ENCODE measurements at regions not wholly inside any gene's neighbourhood (a gene's known extent, or its start where the extent isn't known, plus 50 kb on each side); places are given as distances from the start of the nearest gene placed in this dataset.

GRCh38 chr4:108322497-108322896, 153.8 kb upstream of the LEF1 start:
- TF ChIP-seq POLR2A (IDR thresholded peaks at IDR 0.05; ENCODE audit: low read depth, low read length) = no peak
- FAIRE-seq = no peak

GRCh38 chr4:108320061-108320460, 151.3 kb upstream of the LEF1 start:
- no peak for TF ChIP-seq POLR2A (IDR thresholded peaks at IDR 0.05; ENCODE audit: low read depth, low read length)
- FAIRE-seq = no peak

More at GRCh38 chr4:108322497-108322896, 153.8 kb upstream of the LEF1 start:
- no peak for DNase-seq (ENCODE audit: insufficient read length, low spot score)

GRCh38 chr4:108317377-108317776, 148.6 kb upstream of the LEF1 start:
- DNase-seq (ENCODE audit: insufficient read length, low spot score) = no peak
- no peak for FAIRE-seq
- TF ChIP-seq POLR2A (IDR thresholded peaks at IDR 0.05; ENCODE audit: low read depth, low read length) = no peak

More at GRCh38 chr4:108320061-108320460, 151.3 kb upstream of the LEF1 start:
- DNase-seq (ENCODE audit: insufficient read length, low spot score) = no peak

GRCh38 chr4:108315694-108316093, 147.0 kb upstream of the LEF1 start:
- TF ChIP-seq POLR2A (IDR thresholded peaks at IDR 0.05; ENCODE audit: low read depth, low read length) = no peak
- no peak for DNase-seq (ENCODE audit: insufficient read length, low spot score)
- no peak for FAIRE-seq

- no peak for TF ChIP-seq POLR2A (IDR thresholded peaks at IDR 0.05; ENCODE audit: low read depth, low read length)
- no peak for DNase-seq (ENCODE audit: insufficient read length, low spot score)
- FAIRE-seq = no peak
Observed at GRCh38 chr4:108314900-108315589, 146.3 kb upstream of the LEF1 start.

DNA sequence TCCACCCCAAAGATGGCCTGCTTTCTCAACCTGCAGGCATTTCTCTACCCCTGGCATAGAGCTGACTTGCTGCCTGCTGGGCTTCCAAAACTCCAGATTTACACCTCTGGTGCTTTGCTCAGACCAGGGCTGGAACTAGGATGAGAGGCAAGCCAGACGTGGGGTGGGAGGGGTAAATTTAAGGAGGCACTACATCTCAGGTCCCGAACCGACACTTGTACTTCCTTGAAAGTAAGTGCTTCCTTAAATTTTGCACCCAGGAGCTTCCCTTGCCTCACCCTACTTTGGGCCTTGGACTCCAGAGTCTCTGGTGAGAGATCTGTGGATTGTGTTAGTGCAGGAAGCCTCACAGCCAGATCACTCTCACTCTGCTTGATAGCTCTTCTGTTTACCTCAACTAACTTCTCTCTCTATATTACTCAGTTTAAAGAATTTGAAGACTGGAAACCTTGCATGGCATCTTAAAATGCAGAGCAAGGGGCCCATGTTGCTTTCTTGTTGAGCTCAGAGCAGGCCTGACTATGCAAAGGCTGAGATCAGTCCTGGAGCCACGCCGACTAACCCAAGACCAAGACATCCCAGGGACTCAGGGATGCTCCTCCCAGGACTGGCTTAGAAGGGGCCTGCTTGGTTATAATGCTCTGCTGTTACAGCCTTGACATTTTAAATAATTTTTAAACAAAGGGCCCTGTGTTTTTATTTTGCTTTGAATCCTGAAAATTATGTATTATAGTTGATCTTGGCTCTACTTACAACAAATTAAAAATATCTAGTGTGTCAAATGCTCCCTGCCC, 145.0 kb upstream of the LEF1 start:
- DNase-seq (ENCODE audit: insufficient read length, low spot score) = no peak
- no peak for TF ChIP-seq POLR2A (IDR thresholded peaks at IDR 0.05; ENCODE audit: low read depth, low read length)
- no peak for FAIRE-seq

DNA sequence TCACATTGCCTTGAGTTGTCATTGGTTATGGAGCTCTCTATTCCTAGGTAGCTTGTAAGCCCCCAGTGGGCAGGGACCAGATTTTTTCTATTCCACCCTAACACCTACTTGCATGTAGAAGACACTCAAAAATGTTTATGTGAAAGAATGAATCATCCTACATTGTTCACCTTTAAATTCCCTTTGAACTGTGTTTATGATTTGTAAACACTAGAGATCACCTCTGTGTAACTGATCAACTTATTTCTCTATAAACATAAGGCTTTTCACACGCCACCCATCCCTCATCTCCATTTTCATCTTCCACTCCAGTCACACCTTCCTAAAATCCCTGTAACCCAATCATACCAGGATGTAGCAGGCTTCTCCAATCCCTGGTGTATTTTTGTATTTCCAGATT, 142.6 kb upstream of the LEF1 start:
- FAIRE-seq (no peak), DNase-seq (ENCODE audit: insufficient read length, low spot score) (no peak)
- TF ChIP-seq POLR2A (IDR thresholded peaks at IDR 0.05; ENCODE audit: low read depth, low read length) = no peak

DNA sequence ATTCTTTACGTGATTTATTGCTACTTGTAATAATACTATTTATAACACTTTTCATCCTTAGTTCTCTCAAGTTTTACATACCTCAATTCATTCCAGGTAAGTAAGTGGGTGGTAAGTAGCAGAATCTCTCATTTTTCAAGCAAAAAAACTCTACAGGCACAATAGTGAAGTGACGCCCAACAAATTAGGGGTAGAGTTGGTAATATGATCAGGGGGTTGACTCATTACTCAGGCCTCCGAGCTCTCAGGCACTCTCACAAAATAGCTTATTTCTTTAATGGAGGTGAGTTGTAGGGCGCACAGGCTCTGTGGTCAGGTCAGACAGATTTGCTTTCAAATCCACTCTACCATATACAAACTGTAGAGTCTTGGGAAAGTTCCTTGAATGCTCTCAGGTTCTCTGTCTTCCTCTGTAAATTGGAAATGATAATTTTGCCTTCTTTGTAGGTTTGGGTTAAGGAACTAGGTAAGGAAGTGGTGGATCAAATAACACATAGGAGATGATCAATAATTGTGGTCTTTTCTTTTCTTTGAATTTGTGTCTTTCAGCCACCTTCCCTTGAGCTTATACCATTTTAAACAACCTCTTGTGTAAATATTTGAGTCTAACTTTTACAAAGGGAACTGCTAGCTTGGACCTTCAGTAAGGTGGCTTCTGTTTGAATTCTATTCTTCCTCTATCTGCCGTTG, 134.9 kb upstream of the LEF1 start:
- FAIRE-seq = no peak
- no peak for DNase-seq (ENCODE audit: insufficient read length, low spot score)
- TF ChIP-seq POLR2A (IDR thresholded peaks at IDR 0.05; ENCODE audit: low read depth, low read length) = no peak

DNA sequence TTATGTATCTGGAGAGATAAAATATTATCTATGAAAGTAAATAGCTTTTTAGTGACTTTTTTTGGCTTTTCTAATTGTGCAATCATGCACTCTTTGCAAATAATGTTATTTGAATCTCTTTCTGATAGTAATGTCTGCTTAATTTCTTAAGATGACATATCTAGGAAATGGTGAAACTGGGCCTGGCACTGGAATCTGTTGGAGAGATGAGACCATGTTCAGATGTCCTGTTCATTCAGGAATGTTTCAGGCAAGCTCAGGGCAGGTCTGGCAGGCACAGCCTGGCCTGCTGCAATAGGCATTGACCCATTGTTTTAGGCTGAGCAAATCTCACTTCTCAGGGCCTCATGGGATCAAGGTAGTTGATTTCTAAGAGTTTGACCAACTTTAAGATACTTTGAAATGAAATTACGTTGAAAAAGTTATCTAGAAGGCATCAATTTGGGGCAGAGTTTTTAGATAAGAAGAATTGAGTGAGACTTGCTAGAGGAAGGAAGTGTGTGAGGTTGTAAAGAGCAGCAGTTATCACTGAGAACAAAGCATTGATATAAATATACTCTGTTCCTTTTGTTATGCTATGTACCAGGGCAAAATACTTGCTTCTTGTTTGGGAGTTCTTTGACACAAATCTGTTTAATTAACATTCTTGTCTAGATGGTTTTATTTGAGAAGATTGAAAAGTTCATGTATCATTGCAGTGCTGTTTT, 133.0 kb upstream of the LEF1 start:
- no peak for TF ChIP-seq POLR2A (IDR thresholded peaks at IDR 0.05; ENCODE audit: low read depth, low read length)
- FAIRE-seq (no peak), DNase-seq (ENCODE audit: insufficient read length, low spot score) (no peak)

DNA sequence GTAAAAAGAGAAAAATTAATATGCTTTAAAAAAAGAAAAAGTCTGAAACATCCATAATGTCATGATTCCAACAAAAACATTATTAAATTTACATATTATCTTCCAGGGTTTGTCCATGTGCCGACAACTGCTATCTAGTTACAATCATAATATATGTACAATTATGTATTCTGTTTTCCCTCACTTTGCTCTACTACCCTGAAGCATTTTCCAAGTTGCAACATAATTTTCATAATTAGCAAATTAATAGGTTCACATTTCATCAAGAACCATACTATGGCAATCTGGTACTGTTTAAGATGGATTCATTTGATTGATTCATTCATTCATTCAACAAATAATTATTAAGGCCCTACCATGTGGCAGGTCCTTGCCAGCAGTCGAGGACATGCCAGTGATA, 128.9 kb upstream of the LEF1 start:
- DNase-seq (ENCODE audit: insufficient read length, low spot score) = no peak
- FAIRE-seq = no peak
- TF ChIP-seq POLR2A (IDR thresholded peaks at IDR 0.05; ENCODE audit: low read depth, low read length) = no peak

- DNase-seq (ENCODE audit: insufficient read length, low spot score) = no peak
- no peak for TF ChIP-seq POLR2A (IDR thresholded peaks at IDR 0.05; ENCODE audit: low read depth, low read length)
- no peak for FAIRE-seq
Observed at GRCh38 chr4:108292229-108292628, 123.5 kb upstream of the LEF1 start.

- no peak for FAIRE-seq
- TF ChIP-seq POLR2A (IDR thresholded peaks at IDR 0.05; ENCODE audit: low read depth, low read length) = no peak
- no peak for DNase-seq (ENCODE audit: insufficient read length, low spot score)
Observed at GRCh38 chr4:108291137-108291536, 122.4 kb upstream of the LEF1 start.

- no peak for TF ChIP-seq POLR2A (IDR thresholded peaks at IDR 0.05; ENCODE audit: low read depth, low read length)
- no peak for DNase-seq (ENCODE audit: insufficient read length, low spot score)
- no peak for FAIRE-seq
Observed at GRCh38 chr4:108287834-108288413, 119.2 kb upstream of the LEF1 start.

All from H54 (cell line).